ENCODE measurements at regions not wholly inside any gene's neighbourhood (a gene's known extent, or its start where the extent isn't known, plus 50 kb on each side); places are given as distances from the start of the nearest gene placed in this dataset.

- no peaks in the 10 kb centered on the region for H3K36me3 ChIP-seq (ENCODE audit: control insufficient read depth in 2 of 2, extremely low read depth in 1 of 2, insufficient read depth in 2 of 2, low read length in 2 of 2)
- no peaks in the 10 kb centered on the region for H3K9me3 ChIP-seq (ENCODE audit: control insufficient read depth, low read depth, low read length)
- no peak overlapping the region for H3K27ac ChIP-seq (ENCODE audit: control insufficient read depth, insufficient read depth, low read length)
- FAIRE-seq (no peak), DNase-seq (ENCODE audit: low read depth, low spot score) (no peak)
- no peak overlapping the region for H3K4me2 ChIP-seq (ENCODE audit: control insufficient read depth, extremely low read depth, insufficient read depth, low read depth, low read length)
- H3K27me3 ChIP-seq (ENCODE audit: control insufficient read depth, extremely low read depth, insufficient read depth, low read length) = peaks cover 6% of the 10 kb centered on the region
- H3K9ac ChIP-seq (ENCODE audit: control insufficient read depth, extremely low read depth, insufficient read depth, low read length) = no peak overlapping the region
- TF ChIP-seq CTCF (optimal IDR thresholded peaks at IDR 0.05 in 1 of 3, IDR thresholded peaks at IDR 0.05 in 1 of 3, conservative IDR thresholded peaks at IDR 0.05 in 1 of 3; ENCODE audit: extremely low read depth in 1 of 3, insufficient read depth in 2 of 3, low read length in 3 of 3) = no peak
- TF ChIP-seq EZH2 (IDR thresholded peaks at IDR 0.05; ENCODE audit: low read length) = no peak
- H2AFZ ChIP-seq (ENCODE audit: control insufficient read depth, low read length) = no peak overlapping the region
- H3K4me3 ChIP-seq (ENCODE audit: control insufficient read depth in 2 of 3, extremely low read depth in 1 of 3, insufficient read depth in 2 of 3, low read depth in 1 of 3, low read length in 3 of 3) = no peak overlapping the region
- dilution Hi-C loops (cut with MboI; ENCODE audit: extremely low pct_ligation_motif_present, low sequenced_read_pairs) = no loop called here
- no peaks in the 10 kb centered on the region for H3K4me1 ChIP-seq (ENCODE audit: control insufficient read depth, extremely low read depth, insufficient read depth, low read length)
- H3K9me1 ChIP-seq (ENCODE audit: control insufficient read depth, extremely low read depth, insufficient read depth, low read length) = no peaks in the 10 kb centered on the region
- H3K79me2 ChIP-seq (ENCODE audit: control insufficient read depth, insufficient read depth, low read length) = no peaks in the 10 kb centered on the region
- no peaks in the 10 kb centered on the region for H4K20me1 ChIP-seq (ENCODE audit: control insufficient read depth, extremely low read depth, insufficient read depth, low read length)
Observed at GRCh38 chr12:30485230-30485890, 210.3 kb downstream of the IPO8 start.

GRCh38 chr12:30484658-30485057 lies 211.0 kb downstream of the IPO8 start:
- no peak for DNase-seq (ENCODE audit: low read depth, low spot score)
- Histone ChIP-seq H3K4me1 (ENCODE audit: control insufficient read depth, extremely low read depth, insufficient read depth, low read length) (no peaks in the 10 kb centered on the region), H3K4me2 (ENCODE audit: control insufficient read depth, extremely low read depth, insufficient read depth, low read depth, low read length) (no peak overlapping the region), H3K27ac (ENCODE audit: control insufficient read depth, insufficient read depth, low read length) (no peak overlapping the region), H3K36me3 (ENCODE audit: control insufficient read depth in 2 of 2, extremely low read depth in 1 of 2, insufficient read depth in 2 of 2, low read length in 2 of 2) (no peaks in the 10 kb centered on the region), H4K20me1 (ENCODE audit: control insufficient read depth, extremely low read depth, insufficient read depth, low read length) (no peaks in the 10 kb centered on the region), H3K9me3 (ENCODE audit: control insufficient read depth, low read depth, low read length) (no peaks in the 10 kb centered on the region), H3K9me1 (ENCODE audit: control insufficient read depth, extremely low read depth, insufficient read depth, low read length) (no peaks in the 10 kb centered on the region), H3K27me3 (ENCODE audit: control insufficient read depth, extremely low read depth, insufficient read depth, low read length) (peaks cover 6% of the 10 kb centered on the region), H2AFZ (ENCODE audit: control insufficient read depth, low read length) (no peak overlapping the region), H3K79me2 (ENCODE audit: control insufficient read depth, insufficient read depth, low read length) (no peaks in the 10 kb centered on the region), H3K4me3 (ENCODE audit: control insufficient read depth in 2 of 3, extremely low read depth in 1 of 3, insufficient read depth in 2 of 3, low read depth in 1 of 3, low read length in 3 of 3) (no peak overlapping the region), H3K9ac (ENCODE audit: control insufficient read depth, extremely low read depth, insufficient read depth, low read length) (no peak overlapping the region)
- dilution Hi-C loops (cut with MboI; ENCODE audit: extremely low pct_ligation_motif_present, low sequenced_read_pairs) = no loop called here
- TF ChIP-seq EZH2 (IDR thresholded peaks at IDR 0.05; ENCODE audit: low read length) (no peak), CTCF (optimal IDR thresholded peaks at IDR 0.05 in 1 of 3, IDR thresholded peaks at IDR 0.05 in 1 of 3, conservative IDR thresholded peaks at IDR 0.05 in 1 of 3; ENCODE audit: extremely low read depth in 1 of 3, insufficient read depth in 2 of 3, low read length in 3 of 3) (no peak)
- no peak for FAIRE-seq

Measured in keratinocyte (primary cell).